Activated T-cell treated with anti-CD3 and anti-CD28 coated beads for 48 hours (primary cell): ENCODE measurements at regions not wholly inside any gene's neighbourhood (a gene's known extent, or its start where the extent isn't known, plus 50 kb on each side); places are given as distances from the start of the nearest gene placed in this dataset.
"Not testable (repeated sequence)": the region's sequence is repeated elsewhere in the genome, so short reads cannot be mapped to it uniquely, and the experiment has no call there.

Experiments used
- DNase-seq: peaks from one replicate; pipeline ENCODE4 v3.0.0-alpha.2; 2020; ENCODE audit warnings: low read depth

- DNase-seq: no peak
Measured at GRCh38 chr7:119712886-119713462, 560.0 kb upstream of the KCND2 start.

- no peak for DNase-seq
Measured at GRCh38 chr7:119713606-119714005, 559.4 kb upstream of the KCND2 start.

GRCh38 chr7:119720541-119720940 lies 552.4 kb upstream of the KCND2 start:
- DNase-seq: no peak

DNA sequence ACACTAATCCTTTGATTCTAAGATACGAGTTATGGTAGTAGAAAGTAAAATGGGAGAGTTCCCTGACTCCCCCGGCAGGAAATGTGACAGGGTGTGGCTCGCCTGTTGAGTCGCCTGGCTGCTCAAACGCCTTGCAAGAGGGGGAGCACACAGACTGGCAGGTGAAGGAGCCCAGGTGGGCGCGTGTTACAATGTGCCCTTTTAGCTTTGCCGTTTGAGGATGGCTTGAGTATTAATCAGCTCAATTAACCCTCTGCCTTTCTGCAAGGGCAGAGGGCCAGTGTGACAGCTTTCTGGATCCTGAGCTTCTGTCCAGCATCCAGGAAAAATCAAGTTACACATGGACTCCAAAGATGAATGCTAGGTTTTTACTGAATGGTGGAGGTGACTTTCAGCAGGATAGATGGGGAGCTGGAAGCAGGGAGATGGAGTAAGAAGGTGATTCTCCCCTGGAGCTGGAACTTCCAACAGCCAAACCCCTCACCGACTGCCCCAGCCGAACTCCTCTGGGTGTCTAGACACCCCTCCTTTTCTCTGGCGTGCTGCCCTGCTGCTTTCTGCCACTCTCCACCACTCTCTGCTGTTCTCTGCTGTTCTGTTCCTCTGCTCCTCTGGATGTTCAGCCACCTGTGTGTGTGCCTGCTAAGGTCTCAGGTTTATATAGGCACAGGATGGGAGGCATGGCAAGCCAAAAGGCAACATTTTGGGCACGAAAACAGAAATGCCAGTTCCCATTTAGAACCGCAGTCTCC lies 548.8 kb upstream of the KCND2 start:
- no peak for DNase-seq

DNA sequence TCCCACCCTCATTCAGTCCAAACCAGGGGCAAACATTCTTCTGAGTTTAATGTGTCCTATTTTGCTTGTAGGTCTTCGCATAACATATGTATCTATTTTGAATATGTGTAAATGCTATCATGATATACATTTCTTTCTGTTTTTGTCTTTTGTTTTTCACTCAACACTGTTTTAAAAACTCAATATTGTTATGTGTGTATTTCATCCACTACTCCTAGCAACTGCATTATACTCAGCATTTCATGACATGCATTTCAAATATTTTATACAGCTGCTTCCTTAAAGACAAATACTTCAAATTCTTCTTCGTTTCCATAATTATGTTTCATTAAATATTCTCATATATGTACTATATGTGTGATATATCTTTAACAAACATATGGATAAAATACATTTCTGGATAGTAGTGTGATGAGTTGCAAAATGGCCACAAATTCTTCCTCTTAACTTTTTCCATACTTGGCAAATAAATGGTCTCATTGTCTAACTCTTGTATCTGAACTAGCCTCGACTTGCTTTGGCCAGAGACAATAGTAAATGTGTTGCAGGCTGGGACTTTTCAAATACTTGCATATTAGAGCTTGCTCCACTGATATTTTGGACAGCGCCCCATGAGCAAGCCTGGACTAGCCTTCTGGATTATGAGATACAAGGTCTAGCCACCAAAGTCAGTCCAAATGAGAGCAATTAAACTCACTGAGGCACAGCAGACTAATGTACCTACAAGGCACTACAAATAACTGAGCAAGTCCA lies 539.7 kb upstream of the KCND2 start:
- DNase-seq: no peak

GRCh38 chr7:119737390-119737789 lies 535.6 kb upstream of the KCND2 start:
- DNase-seq: no peak

GRCh38 chr7:119745280-119745679 lies 527.7 kb upstream of the KCND2 start:
- not testable (repeated sequence) for DNase-seq

- DNase-seq: no peak
Measured at GRCh38 chr7:119748251-119748860, 524.6 kb upstream of the KCND2 start.

DNA sequence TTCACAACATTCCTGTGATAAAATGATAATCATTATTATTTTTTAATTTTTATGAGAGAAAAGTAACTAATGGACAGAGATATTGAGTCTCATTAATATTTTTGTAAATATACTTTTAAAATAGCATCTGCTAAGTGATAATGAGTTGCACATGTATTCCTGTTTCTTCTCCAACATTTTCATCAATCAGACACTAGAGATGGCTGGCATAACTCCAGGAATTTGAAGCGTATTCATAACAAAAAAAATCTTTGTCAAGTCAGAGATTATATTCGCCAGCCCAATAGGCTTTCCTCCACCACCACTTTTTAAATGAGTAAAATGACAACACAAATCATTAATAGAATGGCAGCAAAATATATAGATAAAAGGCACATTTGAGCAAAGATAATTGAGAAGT lies 524.0 kb upstream of the KCND2 start:
- DNase-seq: no peak

- no peak for DNase-seq
Measured at GRCh38 chr7:119756687-119757086, 516.3 kb upstream of the KCND2 start.

DNA sequence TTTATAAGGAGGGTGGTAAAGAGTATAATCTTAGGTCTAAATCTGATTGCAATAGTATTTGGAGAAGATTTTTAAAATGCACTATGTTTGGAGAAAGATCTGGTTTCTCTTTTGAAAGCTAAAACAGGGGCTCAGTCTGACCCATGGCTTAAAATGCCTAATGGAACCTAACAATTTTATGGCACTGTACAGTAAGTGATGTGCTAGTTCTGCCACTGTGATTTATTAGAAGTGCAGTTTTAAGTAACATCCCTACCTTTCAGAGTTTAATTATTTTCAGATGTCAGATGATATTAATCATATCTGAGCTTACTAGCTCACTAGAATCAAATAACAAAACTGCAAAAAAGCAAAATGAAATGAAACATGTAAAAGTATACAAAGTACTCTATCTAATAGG lies 514.7 kb upstream of the KCND2 start:
- no peak for DNase-seq

- DNase-seq: no peak
Measured at GRCh38 chr7:119761776-119762175, 511.2 kb upstream of the KCND2 start.

DNA sequence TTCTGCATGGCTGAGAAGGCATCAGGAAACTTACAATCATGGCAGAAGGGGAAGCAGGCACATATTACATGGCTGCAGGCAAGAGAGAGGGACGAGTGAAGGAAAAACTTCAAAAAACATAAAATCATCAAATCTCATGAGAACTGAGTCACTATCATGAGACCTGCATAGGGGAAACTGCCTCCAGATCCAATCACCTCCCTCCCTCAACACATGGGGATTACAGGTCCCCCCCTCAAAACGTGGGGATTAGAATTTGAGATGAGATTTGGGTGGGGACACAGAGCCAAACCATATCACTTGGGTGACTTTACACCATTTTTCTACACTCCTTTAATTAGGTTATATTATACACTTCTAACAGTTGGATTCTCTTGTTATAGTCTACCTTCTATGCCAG lies 490.7 kb upstream of the KCND2 start:
- no peak for DNase-seq

- DNase-seq: no peak
Measured at GRCh38 chr7:119783799-119784198, 489.2 kb upstream of the KCND2 start.

GRCh38 chr7:119802147-119802546 lies 470.8 kb upstream of the KCND2 start:
- DNase-seq: no peak

- no peak for DNase-seq
Measured at GRCh38 chr7:119825091-119825655, 447.8 kb upstream of the KCND2 start.

GRCh38 chr7:119826547-119826946 lies 446.4 kb upstream of the KCND2 start:
- DNase-seq: no peak

DNA sequence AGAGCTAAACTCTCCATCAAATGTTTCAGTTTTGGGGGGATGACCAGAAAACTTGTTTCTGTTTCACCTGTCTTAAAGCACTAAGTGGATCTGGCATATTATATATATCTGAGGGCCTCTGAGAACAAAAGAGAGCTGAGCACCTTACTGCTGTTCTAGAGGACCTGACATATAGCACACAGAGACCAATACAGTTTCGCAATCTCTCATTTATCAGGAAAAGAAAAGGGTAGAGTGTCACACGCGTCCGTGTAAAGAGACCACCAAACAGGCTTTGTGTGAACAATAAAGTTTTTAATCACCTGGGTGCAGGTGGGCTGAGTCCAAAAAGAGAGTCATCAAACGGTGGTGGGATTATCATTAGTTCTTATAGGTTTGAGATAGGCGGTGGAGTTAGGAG lies 434.5 kb upstream of the KCND2 start:
- no peak for DNase-seq

GRCh38 chr7:119842337-119842736 lies 430.6 kb upstream of the KCND2 start:
- no peak for DNase-seq

DNA sequence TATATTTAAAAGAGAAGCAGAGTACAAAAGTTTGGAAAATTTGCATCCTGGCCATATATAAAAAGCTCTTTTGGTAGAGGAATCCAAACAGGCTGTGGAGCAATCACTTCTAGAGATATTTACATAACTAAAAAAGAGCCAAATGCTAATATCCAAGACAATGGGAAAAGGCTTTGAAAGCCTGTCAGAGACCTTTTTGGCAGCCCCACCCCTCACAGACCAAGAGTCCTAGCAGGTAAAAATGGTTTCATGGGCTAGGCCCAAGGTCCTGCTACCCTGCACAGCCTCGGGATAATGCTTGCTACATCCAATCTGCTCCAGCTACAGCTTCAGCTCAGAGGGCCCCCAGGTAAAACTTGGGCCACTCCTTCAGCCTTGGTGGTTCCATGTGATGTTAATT lies 430.2 kb upstream of the KCND2 start:
- no peak for DNase-seq

DNA sequence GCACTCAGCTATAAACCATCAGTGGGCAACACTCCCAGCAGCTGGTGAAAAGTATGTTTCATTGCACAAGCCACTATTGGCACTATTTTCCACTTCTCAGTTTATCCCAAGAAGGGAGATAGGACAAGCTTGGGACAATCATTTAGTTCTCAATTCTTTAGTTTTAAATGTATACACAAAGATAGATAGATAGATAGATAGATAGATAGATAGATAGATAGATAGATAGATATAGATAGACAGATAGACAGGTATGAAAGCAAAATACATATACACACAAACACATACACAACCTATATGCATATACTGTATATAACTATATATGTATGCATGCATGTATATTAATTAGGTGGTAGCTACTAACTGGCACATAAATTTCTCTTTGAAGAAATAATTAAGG lies 411.6 kb upstream of the KCND2 start:
- no peak for DNase-seq

DNA sequence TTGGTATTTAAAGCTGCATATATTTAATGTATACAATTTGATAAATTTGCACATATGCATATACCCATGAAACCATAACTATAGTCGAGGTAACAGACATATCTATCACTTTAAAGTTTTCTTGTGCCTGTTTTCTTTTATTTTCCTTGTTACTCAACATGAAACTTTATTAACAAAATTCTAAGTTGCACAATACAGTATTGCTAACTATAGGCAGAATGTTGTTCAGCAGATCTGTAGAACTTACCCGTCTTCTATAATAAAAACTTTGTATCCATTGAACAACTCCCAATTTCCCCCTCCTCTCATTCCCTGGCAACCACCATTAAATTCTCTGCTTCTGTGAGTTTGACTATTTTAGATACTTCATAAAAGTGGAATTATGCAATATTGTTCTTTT lies 404.6 kb upstream of the KCND2 start:
- DNase-seq: no peak

GRCh38 chr7:119879835-119880234 lies 393.1 kb upstream of the KCND2 start:
- no peak for DNase-seq
